ENCODE measurements at regions not wholly inside any gene's neighbourhood (a gene's known extent, or its start where the extent isn't known, plus 50 kb on each side); places are given as distances from the start of the nearest gene placed in this dataset.

DNA sequence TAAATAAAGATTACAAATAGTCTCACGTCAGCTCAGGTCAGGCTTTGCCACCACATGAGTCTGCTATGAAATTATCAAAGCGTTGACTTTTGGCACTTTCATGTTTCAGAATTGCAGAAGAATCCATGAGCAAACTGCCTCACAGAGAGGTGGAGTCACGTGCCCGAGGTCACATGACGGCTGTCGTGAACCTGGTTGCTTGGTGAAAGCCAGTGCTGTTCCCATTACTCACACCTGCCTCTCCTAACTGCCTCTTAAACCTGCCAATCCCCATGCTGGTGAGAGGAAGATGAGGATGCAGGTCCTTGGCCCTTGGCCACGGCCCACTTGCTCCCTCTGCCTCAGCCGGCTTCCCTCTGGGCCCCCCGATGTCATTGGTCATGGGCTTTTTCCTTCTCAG, 272.7 kb downstream of the BCL11B start:
- no peak for DNase-seq

DNA sequence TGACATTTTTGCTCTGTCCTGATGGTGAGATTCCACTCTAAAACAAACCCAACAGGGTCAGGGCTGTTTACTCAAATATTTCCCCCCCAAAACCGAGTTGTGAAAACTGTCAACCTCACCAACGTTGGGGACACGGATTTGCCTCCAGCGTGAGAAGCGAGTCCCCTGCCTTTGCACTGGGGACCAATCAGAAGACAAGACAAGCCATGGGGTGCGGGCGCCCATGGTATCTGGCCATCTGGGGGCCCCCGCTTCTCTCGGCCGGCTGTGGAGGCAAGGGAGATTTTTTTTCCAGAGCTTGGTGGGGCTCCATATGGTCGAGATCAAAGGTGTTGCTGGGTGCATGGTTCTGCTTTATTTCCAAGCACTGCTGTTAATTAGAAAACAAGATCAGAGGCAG, 272.1 kb downstream of the BCL11B start:
- no peak for DNase-seq

DNA sequence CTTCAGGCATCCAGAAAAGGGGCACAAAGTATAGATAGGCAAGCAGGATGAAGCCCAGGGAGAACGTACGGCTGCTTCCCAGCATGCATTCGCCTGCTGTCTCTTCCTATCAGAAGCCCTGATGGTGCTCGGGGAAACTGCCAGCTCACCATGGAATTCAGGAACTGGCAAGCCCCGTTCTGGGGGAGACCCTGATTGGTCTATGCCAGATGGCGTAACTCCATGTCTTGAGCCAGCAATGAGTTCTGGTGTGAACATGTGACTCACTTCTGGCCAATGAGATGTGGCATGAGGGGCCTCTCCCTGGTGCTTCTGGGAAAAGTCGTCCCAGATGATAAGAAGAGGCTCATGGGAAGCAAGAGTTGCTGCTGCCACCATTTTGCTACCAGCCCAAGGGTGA, 270.8 kb downstream of the BCL11B start:
- DNase-seq: no peak

DNA sequence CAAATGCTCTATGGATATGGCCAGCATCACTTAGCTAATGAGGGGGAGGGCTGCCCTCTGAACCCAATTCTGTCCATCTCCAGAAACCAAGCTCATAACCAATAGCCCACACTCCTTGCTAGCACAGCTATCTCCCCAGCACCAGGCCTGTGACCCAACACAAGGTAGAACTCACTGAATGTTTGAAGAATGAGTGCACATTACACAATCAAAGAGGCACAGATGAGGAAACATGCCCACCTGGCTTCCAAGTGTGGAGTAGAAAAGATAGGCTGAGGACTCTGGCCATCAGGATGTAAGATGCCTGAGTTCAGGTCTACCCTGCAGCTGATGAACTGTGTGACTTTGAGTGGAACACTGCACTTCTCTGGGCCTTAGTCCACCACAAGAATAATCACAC, 268.4 kb downstream of the BCL11B start:
- DNase-seq: no peak

DNA sequence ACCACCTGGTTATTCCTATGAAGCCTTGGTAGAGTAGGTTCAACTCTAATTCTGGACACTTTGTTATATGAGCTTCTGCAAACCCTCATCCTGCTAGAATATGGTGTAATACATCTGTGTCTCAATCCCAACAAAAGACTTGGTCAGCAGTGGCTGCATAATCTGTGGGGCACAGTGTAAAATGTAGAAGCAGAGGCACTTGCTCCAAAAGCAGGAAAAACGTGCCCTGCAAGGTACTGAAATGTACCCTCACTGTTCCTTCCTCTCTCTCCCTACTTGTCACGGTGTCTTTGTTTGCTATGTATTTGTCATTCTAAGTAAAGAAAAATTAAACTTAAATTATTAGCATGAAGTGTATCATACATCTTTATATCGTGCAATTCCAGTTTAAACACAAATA, 267.9 kb downstream of the BCL11B start:
- no peak for DNase-seq

DNA sequence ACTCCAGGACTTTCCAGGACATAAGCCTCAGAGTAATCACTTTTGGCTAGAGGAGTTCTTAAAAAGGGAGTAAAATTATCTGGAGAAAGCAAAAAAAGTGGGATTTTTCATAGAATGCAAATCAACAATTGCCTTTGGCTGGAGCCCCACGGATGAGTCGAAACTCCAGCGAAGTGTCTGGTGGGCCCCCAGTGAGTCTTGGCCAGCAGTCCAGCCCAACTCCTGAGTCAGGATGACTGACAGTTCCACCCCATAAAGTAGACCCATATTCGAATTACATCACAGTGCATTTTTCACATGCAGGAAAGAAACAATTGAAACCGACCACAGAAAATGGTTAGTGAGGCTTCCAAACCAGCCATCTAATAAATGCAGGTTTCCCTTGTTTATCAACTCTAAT, 265.7 kb downstream of the BCL11B start:
- no peak for DNase-seq

DNA sequence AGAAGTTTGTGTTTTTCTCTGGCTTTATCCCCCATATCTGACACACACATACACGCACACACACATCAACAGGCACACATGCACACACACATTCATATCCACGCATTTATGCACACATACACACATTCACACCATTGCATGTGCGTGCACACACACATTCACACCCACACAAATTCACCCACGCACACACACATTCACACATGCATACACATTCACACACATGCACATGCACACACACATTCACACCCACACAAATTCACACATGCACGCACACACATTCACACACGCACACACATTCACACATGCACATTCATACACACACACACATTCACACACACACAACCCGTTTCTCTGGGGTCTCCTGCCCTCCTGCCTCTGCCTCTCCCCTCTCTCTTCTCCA, 264.2 kb downstream of the BCL11B start:
- DNase-seq: no peak

DNA sequence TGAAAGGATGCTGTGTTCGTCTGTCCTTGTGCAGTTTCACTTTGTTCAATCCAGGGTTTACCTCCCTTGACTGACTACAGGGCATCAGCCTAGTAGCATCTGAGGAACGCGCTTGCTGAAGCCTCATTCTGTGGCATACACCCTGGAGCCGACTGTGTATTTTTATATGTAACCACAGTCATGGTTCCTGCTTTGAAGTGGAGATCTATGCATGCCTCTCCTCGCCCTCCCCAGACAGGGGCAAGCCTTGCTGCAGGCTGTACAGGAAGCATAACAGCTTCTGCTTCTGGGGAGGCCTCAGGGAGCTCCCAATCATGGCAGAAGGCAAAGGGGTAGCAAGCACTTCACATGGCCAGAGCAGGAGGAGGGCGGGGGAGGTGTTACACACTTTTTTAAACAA, 262.1 kb downstream of the BCL11B start:
- DNase-seq: no peak

DNA sequence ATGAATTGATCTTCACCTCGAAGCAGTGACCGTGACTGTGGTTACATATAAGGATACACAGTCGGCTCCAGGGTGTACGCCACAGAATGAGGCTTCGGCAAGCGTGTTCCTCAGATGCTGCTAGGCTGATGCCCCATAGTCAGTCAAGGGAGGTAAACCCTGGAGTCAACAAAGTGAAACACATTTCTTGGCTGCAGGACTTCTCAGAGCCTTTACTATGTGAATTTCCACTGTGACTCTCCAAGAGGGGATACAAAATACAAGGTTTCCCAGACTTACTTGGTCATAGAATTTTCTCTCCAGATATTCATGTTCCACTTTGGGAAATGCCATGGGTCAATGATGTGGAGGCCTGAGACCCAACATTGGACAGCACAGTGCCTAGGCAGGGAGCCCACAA, 260.6 kb downstream of the BCL11B start:
- DNase-seq: no peak

DNA sequence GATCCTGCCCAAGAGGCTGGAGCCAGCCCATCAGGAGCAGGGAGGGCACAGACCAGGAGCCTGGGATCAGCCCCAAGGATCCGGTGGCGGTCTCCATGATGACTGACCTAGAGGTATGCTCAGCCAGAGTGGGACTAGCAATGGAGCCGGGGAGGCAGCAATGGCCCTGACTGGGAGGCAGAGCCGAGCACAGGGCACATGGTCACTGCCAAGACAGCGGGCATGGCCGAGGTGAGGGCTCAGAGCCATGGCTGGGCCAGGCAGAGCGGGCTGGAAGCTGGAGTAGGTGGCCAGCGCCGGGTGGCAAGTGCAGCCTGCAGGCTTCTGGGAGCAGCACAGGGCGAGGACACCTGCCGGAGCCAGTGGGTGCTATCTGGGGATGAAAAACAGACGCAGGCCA, 259.3 kb downstream of the BCL11B start:
- no peak for DNase-seq

DNA sequence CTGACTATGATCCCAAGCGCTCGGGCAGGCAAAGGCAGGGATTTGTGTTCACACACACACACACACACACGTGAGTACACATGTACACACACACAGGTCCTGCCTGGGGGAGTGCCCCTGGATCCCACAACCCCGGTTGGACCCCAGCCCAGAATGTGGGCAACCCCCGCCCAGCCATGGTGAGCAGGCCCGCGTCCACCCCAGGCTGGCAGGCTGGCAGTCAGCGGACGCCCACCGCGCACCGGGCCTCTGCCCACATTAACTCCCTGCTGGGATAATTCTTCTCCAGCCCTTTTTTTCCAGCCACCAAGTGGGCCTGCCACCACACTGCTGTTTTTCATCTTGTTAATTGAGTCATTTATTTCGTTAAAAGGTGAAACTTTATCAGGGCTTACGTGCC, 256.2 kb downstream of the BCL11B start:
- no peak for DNase-seq

DNA sequence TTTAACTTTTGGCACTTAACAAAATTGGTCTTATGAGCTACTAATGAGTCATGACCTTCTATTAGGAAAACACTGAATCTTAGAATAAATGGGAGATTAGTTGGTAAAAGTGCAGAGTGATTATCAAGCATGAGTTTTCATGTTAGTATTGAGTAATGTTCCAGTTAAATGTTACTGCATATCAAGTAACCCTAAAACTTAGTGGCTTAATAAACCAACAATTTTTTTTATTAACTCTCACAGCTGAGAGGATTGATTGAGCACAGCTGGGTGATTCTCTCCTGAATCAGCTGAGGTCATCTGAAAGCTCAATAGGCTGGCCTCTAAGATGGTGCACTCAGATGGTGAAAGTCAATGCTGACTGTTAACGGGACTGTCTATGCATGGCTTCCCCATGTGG, 248.6 kb downstream of the BCL11B start:
- no peak for DNase-seq

DNA sequence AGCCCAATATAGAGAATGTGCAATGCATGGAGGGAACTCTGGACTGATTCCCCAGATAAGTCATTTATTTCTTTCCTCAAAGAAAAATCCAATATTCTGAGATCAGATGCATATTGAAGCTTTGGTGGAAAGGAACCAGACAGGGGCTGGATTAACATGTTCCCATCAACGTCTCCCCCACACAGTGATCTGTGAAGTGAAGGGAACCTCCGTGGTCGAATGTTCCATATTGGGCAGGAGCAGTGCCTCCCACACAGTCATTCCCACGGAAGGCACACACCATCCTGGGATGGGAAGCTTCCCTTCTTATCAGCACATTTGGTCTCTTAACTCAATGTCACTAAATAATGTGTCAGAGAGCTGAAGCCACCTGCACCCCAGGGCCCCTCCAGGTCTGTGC, 247.1 kb downstream of the BCL11B start:
- no peak for DNase-seq

DNA sequence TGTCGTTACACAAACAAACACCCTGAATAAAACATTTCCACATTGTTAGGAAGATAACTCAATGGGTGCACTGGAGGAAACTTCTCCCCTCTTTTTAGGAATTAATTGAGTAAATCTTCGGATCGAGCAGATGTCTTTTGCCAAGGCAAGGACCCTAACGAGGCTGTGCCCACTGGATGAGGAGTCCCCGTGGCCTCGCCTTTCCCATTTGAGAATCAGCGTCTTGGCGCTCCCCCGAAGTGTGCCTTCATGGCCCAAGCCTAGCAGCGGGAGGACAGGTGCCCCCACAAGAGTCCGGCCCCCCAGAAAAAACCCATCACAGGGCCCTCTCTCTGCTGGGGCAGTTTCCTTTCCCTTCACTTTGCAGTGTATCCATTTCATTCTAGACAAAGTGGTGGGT, 246.6 kb downstream of the BCL11B start:
- no peak for DNase-seq

DNA sequence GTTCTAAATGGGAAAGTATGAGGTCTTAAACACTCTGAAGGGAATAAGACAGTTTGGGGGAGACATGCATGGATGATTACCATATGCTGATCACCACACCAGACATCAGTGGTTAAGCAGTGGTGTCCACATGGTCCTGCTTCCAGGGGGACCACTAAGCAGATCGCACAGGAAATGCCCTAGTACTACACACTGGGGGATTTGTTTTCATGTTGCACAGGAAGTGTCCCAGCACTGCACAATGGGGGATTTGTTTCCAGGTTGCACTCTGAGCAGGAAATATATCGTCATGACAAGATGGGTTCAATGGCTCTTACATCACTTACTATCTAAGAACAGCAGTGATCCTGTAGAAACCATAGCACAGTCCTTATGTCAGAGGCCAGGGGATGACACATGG, 245.5 kb downstream of the BCL11B start:
- DNase-seq: no peak

DNA sequence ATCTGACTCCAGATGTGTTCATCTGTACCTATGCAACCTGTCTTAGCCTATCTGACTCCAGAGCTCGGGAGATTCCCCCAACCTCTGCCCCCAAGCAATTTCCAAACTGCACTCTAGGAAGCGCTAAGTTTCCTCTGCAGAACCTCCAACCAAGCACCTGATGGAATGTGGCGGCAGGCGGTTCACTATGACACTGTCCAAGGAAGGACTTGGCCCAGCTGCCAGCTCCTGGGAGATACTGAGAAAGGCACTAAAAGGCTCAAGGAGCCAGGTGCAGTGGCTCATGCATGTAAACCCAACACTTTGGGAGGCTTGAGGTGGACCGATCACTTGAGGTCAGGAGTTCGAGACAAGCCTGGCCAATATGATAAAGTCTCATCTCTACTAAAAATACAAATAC, 244.0 kb downstream of the BCL11B start:
- no peak for DNase-seq

DNA sequence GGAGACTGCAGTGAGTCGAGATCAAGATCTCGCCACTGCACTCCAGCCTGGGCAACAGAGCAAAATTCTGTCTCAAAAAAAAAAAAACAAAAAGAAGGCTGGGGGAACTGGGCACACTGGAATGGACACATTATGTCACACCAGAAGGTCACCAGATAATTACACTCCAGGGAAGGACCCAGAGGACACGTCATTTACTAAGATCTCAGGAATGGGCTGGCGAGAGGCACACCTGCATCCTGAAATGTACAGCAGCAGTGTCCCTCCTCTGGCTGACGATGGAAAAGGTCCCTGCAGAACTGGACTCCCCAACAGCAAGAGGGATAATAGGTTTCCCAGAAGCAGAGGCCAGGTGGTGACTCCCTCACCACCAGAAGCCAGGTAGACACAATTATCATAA, 243.5 kb downstream of the BCL11B start:
- no peak for DNase-seq

DNA sequence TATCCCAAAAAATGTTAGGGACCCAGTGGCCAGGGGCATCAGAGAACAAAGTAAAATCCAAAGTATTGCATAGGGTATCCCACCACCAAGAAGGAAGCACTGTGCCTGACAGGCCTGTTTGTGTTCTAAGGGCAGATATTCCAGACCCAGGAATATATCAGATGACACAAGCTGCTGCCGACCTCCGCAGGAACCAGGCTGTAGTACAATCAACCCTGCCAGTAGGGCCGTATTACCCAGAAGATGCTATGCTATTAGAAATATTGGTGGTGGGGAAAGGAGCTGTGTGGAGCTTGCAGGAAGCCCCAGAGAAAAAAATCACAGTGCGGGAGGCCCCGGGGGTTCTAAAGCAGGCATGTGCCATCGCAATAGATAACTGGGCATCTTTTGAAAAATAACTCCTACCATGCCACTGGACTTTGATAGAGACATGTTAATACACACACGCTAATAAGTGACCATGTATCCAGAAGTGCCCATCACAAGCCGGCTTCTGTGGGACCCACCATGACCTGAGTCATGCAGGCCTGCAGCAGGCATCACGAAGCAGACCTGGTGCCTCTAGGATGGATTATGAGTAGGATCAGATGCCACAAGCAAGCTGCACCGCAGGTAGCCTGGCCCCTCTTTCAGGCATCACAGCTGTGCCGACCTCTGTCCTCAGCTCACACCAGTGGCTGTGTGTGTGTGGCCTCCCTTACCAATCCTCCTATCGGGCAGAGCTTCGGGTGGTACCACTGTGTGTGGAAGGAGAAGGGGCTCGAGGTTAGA, 242.7 kb downstream of the BCL11B start:
- no peak for DNase-seq

DNA sequence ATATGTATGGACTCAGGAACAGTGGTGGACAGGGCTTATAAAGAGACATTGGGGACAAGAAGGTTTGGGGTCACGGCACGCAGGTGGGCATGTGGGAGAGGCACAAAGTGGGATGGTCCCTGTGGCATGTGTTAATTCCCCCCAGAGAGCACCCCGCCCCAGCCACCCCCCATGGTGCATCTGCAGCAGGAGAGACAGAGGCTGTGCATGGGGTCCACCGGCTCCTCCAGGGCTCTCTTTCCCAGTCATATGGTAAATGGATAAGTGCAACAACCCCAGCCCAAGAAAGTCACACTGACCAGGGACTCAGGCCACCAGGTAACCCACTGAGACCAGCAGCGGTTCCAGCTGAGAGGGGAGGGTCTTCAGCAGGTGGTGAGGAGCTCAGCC, 242.1 kb downstream of the BCL11B start:
- no peak for DNase-seq

DNA sequence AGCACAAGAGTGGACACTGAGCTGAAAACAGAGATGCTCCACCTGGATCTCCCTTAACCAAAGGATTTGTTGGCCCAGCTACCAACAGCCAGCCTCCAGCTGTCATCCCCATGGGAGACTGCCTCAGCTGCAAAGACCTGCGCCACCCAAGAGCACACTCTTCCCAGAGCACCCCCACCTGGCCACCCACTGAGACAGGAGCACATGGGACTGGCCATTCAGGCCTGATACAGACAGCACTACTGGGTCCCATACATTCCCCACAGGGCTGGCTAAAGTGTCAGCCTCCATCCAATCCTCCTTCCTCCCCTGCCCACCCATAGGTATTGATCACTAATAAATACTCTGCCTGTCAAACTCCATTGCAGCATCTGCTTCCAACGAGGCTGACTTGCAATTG, 241.5 kb downstream of the BCL11B start:
- no peak for DNase-seq

DNA sequence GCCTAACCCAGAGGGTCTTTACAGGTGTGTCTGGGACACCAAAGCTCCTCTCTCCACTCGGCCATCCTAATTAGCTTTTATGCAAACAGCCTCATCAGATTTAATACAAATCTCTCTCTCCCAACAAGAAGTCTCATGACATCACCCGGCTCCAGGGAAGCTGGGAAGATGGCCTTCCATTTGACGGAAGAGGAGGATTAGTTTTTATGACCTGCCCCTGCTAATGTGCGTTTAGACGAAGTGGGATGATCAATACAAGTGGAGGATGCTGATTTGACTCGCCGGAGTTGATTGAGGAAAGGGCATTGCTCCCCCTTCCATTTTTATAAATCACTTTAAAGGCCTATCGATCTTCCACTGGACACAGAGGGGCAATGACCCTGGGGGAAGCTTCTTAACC, 239.2 kb downstream of the BCL11B start:
- no peak for DNase-seq

DNA sequence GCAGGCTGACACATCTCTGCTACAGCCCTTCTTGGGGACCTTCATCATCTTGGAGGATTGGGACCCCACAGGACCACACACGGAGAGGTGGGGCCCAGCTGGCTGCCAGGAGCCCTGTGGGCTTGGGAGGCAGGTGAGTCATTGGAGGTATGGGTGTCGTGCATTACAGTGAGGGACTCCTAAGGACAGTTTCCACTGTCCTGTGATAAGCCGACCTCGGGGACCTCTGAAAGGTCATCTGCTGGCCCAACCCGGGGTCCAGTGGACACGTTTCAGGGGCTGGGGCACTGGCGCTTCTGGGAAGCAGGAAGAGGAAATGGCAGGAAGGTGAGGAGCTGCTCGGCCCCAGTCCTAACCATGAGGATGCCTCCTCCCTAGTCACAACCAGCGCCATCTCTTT, 238.0 kb downstream of the BCL11B start:
- DNase-seq: no peak

DNA sequence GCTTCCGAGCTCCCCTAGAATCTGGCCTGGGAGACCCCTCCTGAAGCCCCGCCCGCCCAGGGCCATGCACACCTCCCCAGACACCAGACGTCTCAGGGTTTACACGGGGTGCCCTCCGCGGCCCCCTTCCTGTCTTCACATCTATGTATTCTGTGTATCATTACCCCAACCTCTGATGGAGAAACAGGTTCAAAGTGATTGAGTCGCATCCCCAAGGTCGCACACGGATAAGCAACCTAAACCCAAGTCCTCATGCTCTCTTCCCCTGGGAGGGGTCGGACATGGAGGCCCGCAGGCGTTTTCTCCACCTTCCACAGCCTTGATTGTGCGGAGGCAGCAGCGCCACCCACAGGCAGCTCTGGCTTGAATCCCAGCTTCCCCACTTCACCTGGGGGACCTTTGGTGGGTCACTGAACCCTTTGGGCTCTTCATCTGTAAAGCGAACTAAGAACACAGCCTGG, 237.3 kb downstream of the BCL11B start:
- no peak for DNase-seq

DNA sequence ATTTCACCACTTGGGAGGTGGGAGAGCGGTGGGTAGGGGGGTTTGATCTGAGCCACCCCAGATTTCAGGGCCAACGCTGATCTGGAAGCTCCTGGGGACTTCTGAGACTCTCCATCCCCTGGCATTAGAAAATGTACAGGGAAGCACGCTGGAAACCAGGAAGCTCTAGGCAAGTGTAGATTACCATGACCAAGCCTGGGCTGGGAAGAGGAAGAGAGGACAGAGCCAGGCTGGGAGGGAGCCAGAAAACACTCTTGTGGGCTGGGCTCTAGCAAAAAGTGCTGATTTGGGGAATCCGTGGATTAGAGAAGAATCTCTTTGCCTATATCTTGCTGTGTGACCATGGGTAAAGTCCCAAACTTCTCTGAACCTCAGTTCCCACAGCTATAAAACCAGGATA, 236.7 kb downstream of the BCL11B start:
- DNase-seq: no peak
